CD4-positive, alpha-beta T cell (primary cell): ENCODE measurements at regions not wholly inside any gene's neighbourhood (a gene's known extent, or its start where the extent isn't known, plus 50 kb on each side); places are given as distances from the start of the nearest gene placed in this dataset.

Source experiments
- ATAC-seq: fragments of 200-7000 bp; cut with Tn5 transposase; one replicate; pipeline ENCODE4 v1.10.0; 2022; ENCODE audit warnings: mild to moderate bottlenecking; ENCODE audit not compliant: poor library complexity
- CTCF ChIA-PET: fragments of 350-600 bp; sonication (Branson Sonifier 250); formaldehyde crosslinking; loops from one replicate; lab custom pipeline; 2021; ENCODE audit warnings: antibody characterized with exemption, inconsistent platforms; lab: Charles Lee
- POLR2A ChIA-PET: fragments of 350-600 bp; sonication (Branson Sonifier 250); formaldehyde crosslinking; loops from one replicate; lab custom pipeline; 2021; ENCODE audit warnings: antibody characterized with exemption, inconsistent platforms; lab: Charles Lee
- DNase-seq, 14 experiments: peaks; one replicate each; pipeline ENCODE4 v3.0.0-alpha.2; 2013 to 2020; ENCODE audit warnings: mixed read lengths in 2 of 14
- H3K27ac ChIP-seq, 2 donors: one replicate each; pipeline versions ENCODE4 v1.5.1 to v1.7.0; 2013; ENCODE audit warnings: low read length in 2 of 2, low read depth in 1 of 2, mild to moderate bottlenecking in 1 of 2
- H3K27me3 ChIP-seq, 2 experiments: 1 replicate in 1 of 2; 2 replicates in 1 of 2; pipeline versions ENCODE4 v1.6.1 to v1.7.0; 2013; ENCODE audit warnings: low read length in 2 of 2, control low read depth in 1 of 2, mild to moderate bottlenecking in 1 of 2, moderate library complexity in 1 of 2; ENCODE audit not compliant: insufficient read depth in 2 of 2, control insufficient read depth in 1 of 2
- H3K36me3 ChIP-seq: one replicate; pipeline ENCODE4 v1.6.1; 2013; ENCODE audit warnings: low read length, control low read depth; ENCODE audit not compliant: insufficient read depth
- H3K4me1 ChIP-seq: one replicate; pipeline ENCODE4 v1.6.1; 2013; ENCODE audit warnings: low read length, control low read depth; ENCODE audit not compliant: insufficient read depth
- H3K4me3 ChIP-seq: one replicate; pipeline ENCODE4 v1.5.1; 2013; ENCODE audit warnings: mild to moderate bottlenecking, low read length, moderate library complexity
- H3K9me3 ChIP-seq, 2 experiments: 1 replicate in 1 of 2; 2 replicates in 1 of 2; pipeline versions ENCODE4 v1.6.1 to v1.7.0; 2013; ENCODE audit warnings: low read length in 2 of 2, mild to moderate bottlenecking in 2 of 2, control low read depth in 1 of 2, moderate library complexity in 1 of 2; ENCODE audit not compliant: control insufficient read depth in 1 of 2, insufficient read depth in 1 of 2
- H3K27ac Mint-ChIP-seq: one replicate; pipeline ENCODE4 v1.8.0; 2020; ENCODE audit warnings: mixed read lengths
- H3K27me3 Mint-ChIP-seq: one replicate; pipeline ENCODE4 v1.8.0; 2021; ENCODE audit warnings: mixed read lengths
- H3K36me3 Mint-ChIP-seq: one replicate; pipeline ENCODE4 v1.8.0; 2021; ENCODE audit warnings: low read depth, mixed read lengths
- H3K4me1 Mint-ChIP-seq: one replicate; pipeline ENCODE4 v1.8.0; 2021; ENCODE audit warnings: low read depth, mixed read lengths
- H3K4me3 Mint-ChIP-seq: one replicate; pipeline ENCODE4 v1.8.0; 2020; ENCODE audit warnings: mild to moderate bottlenecking, mixed read lengths
- H3K9me3 Mint-ChIP-seq: one replicate; pipeline ENCODE4 v1.8.0; 2020; ENCODE audit warnings: mixed read lengths
- intact Hi-C, 2 experiments: fragments of 100-400 bp; cut with DNase I in 1 of 2; cut with micrococcal nuclease in 1 of 2; formaldehyde crosslinking; loops; one replicate each; pipeline versions ENCODE4 v1.15.1 to v1.9.0; 2023 to 2025; cut with DNase I, micrococcal nuclease
- TF ChIP-seq, protein P1 (sequence below): fragments of 200-600 bp; IDR thresholded peaks from one replicate; pipeline ENCODE4 v1.8.0; 2022; ENCODE audit warnings: antibody characterized with exemption, mild to moderate bottlenecking

- intact Hi-C loops, result loop anchor here in 1 of 2 experiments (5.0 kb wide), 2 partner anchors 53 to 502 kb away; no protein-coding TSS in a partner anchor
- H3K9me3 ChIP-seq, result no peaks in the 10 kb centered on the region
- peaks cover 27% of the 10 kb centered on the region for H3K4me1 ChIP-seq
- ChIA-PET CTCF (interaction anchor here (0.6 to 1.3 kb wide), 2 partner anchors 12 to 195 kb away, joined by 3 read pairs; no protein-coding TSS in a partner anchor), POLR2A (no interaction called here)
- no peaks in the 10 kb centered on the region for H3K36me3 ChIP-seq
- no peak overlapping the region for H3K4me3 ChIP-seq
- no peak overlapping the region for H3K4me3 Mint-ChIP-seq
- no peaks in the 10 kb centered on the region for H3K27me3 Mint-ChIP-seq
- H3K4me1 Mint-ChIP-seq, result peaks cover 19% of the 10 kb centered on the region
- H3K27ac Mint-ChIP-seq, result no peak overlapping the region
- H3K36me3 Mint-ChIP-seq, result no peaks in the 10 kb centered on the region
- H3K9me3 Mint-ChIP-seq, result peaks cover 2% of the 10 kb centered on the region
- no peak for ATAC-seq
- H3K27me3 ChIP-seq, result no peaks in the 10 kb centered on the region
- no peak for DNase-seq
- H3K27ac ChIP-seq, result no peak overlapping the region
- TF ChIP-seq, protein P1, sequence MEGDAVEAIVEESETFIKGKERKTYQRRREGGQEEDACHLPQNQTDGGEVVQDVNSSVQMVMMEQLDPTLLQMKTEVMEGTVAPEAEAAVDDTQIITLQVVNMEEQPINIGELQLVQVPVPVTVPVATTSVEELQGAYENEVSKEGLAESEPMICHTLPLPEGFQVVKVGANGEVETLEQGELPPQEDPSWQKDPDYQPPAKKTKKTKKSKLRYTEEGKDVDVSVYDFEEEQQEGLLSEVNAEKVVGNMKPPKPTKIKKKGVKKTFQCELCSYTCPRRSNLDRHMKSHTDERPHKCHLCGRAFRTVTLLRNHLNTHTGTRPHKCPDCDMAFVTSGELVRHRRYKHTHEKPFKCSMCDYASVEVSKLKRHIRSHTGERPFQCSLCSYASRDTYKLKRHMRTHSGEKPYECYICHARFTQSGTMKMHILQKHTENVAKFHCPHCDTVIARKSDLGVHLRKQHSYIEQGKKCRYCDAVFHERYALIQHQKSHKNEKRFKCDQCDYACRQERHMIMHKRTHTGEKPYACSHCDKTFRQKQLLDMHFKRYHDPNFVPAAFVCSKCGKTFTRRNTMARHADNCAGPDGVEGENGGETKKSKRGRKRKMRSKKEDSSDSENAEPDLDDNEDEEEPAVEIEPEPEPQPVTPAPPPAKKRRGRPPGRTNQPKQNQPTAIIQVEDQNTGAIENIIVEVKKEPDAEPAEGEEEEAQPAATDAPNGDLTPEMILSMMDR, result no peak
Observed at GRCh38 chr6:14713966-14714631, 531.8 kb upstream of the JARID2 start.

GRCh38 chr6:14715076-14715475 is 530.8 kb upstream of the JARID2 start:
- Mint-ChIP-seq H3K4me1 (peaks cover 29% of the 10 kb centered on the region), H3K27ac (no peak overlapping the region), H3K36me3 (no peaks in the 10 kb centered on the region), H3K9me3 (peaks cover 2% of the 10 kb centered on the region), H3K4me3 (no peak overlapping the region), H3K27me3 (no peaks in the 10 kb centered on the region)
- Histone ChIP-seq H3K36me3 (no peaks in the 10 kb centered on the region), H3K4me1 (peaks cover 30% of the 10 kb centered on the region), H3K4me3 (no peak overlapping the region), H3K27ac (no peak overlapping the region), H3K9me3 (no peaks in the 10 kb centered on the region), H3K27me3 (no peaks in the 10 kb centered on the region)
- ChIA-PET CTCF (interaction anchor here (1.3 kb wide), 1 partner anchor 13 kb away, joined by 3 read pairs; no protein-coding TSS in a partner anchor), POLR2A (no interaction called here)
- intact Hi-C loops, result no loop called here
- no peak for ATAC-seq
- no peak for DNase-seq
- TF ChIP-seq, protein P1, result no peak

GRCh38 chr6:14716499-14717146 is 529.2 kb upstream of the JARID2 start:
- peak overlapping the region; percentile 17 for H3K4me3 ChIP-seq
- ATAC-seq, result no peak
- H3K4me1 ChIP-seq, result peaks cover 31% of the 10 kb centered on the region

More at GRCh38 chr6:14716499-14717146, 529.2 kb upstream of the JARID2 start:
- TF ChIP-seq, protein P1, result no peak
- Mint-ChIP-seq H3K4me3 (no peak overlapping the region), H3K27me3 (no peaks in the 10 kb centered on the region), H3K27ac (no peak overlapping the region), H3K4me1 (peaks cover 39% of the 10 kb centered on the region), H3K9me3 (no peaks in the 10 kb centered on the region), H3K36me3 (no peaks in the 10 kb centered on the region)
- Histone ChIP-seq H3K9me3 (no peaks in the 10 kb centered on the region), H3K27ac (no peak overlapping the region), H3K36me3 (no peaks in the 10 kb centered on the region), H3K27me3 (no peaks in the 10 kb centered on the region)
- CTCF ChIA-PET, result no interaction called here
- DNase-seq, result no peak
- intact Hi-C loops, result no loop called here
- POLR2A ChIA-PET, result interaction anchor here (1.1 kb wide), 1 partner anchor 13 kb away, joined by 3 read pairs; no protein-coding TSS in a partner anchor
